NOMO-1 treated with dmso at 0.1 percent for 144 hours (cell line): ENCODE measurements at regions not wholly inside any gene's neighbourhood (a gene's known extent, or its start where the extent isn't known, plus 50 kb on each side); places are given as distances from the start of the nearest gene placed in this dataset.
"Not testable (repeated sequence)": the region's sequence is repeated elsewhere in the genome, so short reads cannot be mapped to it uniquely, and the experiment has no call there.

Source experiments
- DNase-seq: peaks from one replicate; lab custom pipeline; 2025; ENCODE audit not compliant: unreplicated experiment; lab: John Stamatoyannopoulos, UW

- DNase-seq = peak; percentile 9
These were observed 193.8 kb upstream of the RND3 start for GRCh38 chr2:150681120-150681804.

- no peak for DNase-seq
These were observed 192.1 kb upstream of the RND3 start for GRCh38 chr2:150679456-150680120.

- no peak for DNase-seq
These were observed 190.1 kb upstream of the RND3 start for GRCh38 chr2:150677551-150677950.

- no peak for DNase-seq
These were observed 189.4 kb upstream of the RND3 start for GRCh38 chr2:150676747-150677383.

GRCh38 chr2:150675807-150676206 is 188.3 kb upstream of the RND3 start:
- DNase-seq = no peak

GRCh38 chr2:150674283-150674682 is 186.8 kb upstream of the RND3 start:
- no peak for DNase-seq

- DNase-seq = no peak
These were observed 184.8 kb upstream of the RND3 start for GRCh38 chr2:150672311-150672710.

GRCh38 chr2:150669492-150669891 is 182.0 kb upstream of the RND3 start:
- DNase-seq = no peak

GRCh38 chr2:150667039-150667438 is 179.6 kb upstream of the RND3 start:
- not testable (repeated sequence) for DNase-seq

GRCh38 chr2:150663143-150663542 is 175.7 kb upstream of the RND3 start:
- no peak for DNase-seq

GRCh38 chr2:150656002-150656401 is 168.5 kb upstream of the RND3 start:
- no peak for DNase-seq

GRCh38 chr2:150653351-150653750 is 165.9 kb upstream of the RND3 start:
- no peak for DNase-seq

- no peak for DNase-seq
These were observed 160.5 kb upstream of the RND3 start for GRCh38 chr2:150647943-150648342.

GRCh38 chr2:150646746-150647145 is 159.3 kb upstream of the RND3 start:
- no peak for DNase-seq

- DNase-seq = no peak
These were observed 157.0 kb upstream of the RND3 start for GRCh38 chr2:150644298-150645067.

GRCh38 chr2:150643114-150643725 is 155.8 kb upstream of the RND3 start:
- no peak for DNase-seq

- DNase-seq = no peak
These were observed 152.6 kb upstream of the RND3 start for GRCh38 chr2:150640039-150640438.

- no peak for DNase-seq
These were observed 151.9 kb upstream of the RND3 start for GRCh38 chr2:150639383-150639782.

GRCh38 chr2:150631236-150631821 is 143.9 kb upstream of the RND3 start:
- no peak for DNase-seq

- DNase-seq = no peak
These were observed 143.2 kb upstream of the RND3 start for GRCh38 chr2:150630587-150631235.
